SU-DHL-6 (cell line): ENCODE measurements at regions not wholly inside any gene's neighbourhood (a gene's known extent, or its start where the extent isn't known, plus 50 kb on each side); places are given as distances from the start of the nearest gene placed in this dataset.

Experiments
- CTCF ChIP-seq: fragments of 200-600 bp; sonication (generic); IDR thresholded peaks from one replicate; pipeline ENCODE4 v1.5.1; 2017; ENCODE audit warnings: antibody characterized with exemption, mild to moderate bottlenecking, low read length, moderate library complexity; ENCODE audit not compliant: insufficient read depth, poor library complexity, severe bottlenecking
- EZH2phosphoT487 ChIP-seq: fragments of 200-600 bp; sonication (generic), shearing (Covaris generic); conservative IDR thresholded peaks from 2 replicates; pipeline ENCODE4 v1.6.1; 2018; ENCODE audit warnings: mild to moderate bottlenecking, antibody characterized with exemption, low read length, moderate library complexity, mixed read lengths

GRCh38 chr12:89286501-89286900 lies 65.8 kb downstream of the DUSP6 start:
- TF ChIP-seq CTCF = no peak
- TF ChIP-seq EZH2phosphoT487 = no peak
